Glutamatergic neuron (in vitro differentiated cells): ENCODE measurements at regions not wholly inside any gene's neighbourhood (a gene's known extent, or its start where the extent isn't known, plus 50 kb on each side); places are given as distances from the start of the nearest gene placed in this dataset.

Experiments used
- DNase-seq: peaks from one replicate; pipeline ENCODE4 v3.0.0; 2022
- H3K27ac Mint-ChIP-seq: one replicate; pipeline ENCODE4 v1.8.0; 2020; ENCODE audit warnings: mild to moderate bottlenecking, mixed read lengths, inconsistent platforms; ENCODE audit not compliant: unreplicated experiment
- H3K27me3 Mint-ChIP-seq: one replicate; pipeline ENCODE4 v1.8.0; 2020; ENCODE audit warnings: mild to moderate bottlenecking, moderate library complexity, mixed read lengths, inconsistent platforms; ENCODE audit not compliant: unreplicated experiment
- H3K36me3 Mint-ChIP-seq: one replicate; pipeline ENCODE4 v1.8.0; 2020; ENCODE audit warnings: mild to moderate bottlenecking, mixed read lengths, inconsistent platforms; ENCODE audit not compliant: unreplicated experiment
- H3K4me1 Mint-ChIP-seq: one replicate; pipeline ENCODE4 v1.8.0; 2020; ENCODE audit warnings: mild to moderate bottlenecking, low read depth, mixed read lengths, inconsistent platforms; ENCODE audit not compliant: unreplicated experiment
- H3K4me3 Mint-ChIP-seq: one replicate; pipeline ENCODE4 v1.8.0; 2020; ENCODE audit warnings: mild to moderate bottlenecking, mixed read lengths, inconsistent platforms; ENCODE audit not compliant: unreplicated experiment
- H3K9me3 Mint-ChIP-seq: one replicate; pipeline ENCODE4 v1.8.0; 2020; ENCODE audit warnings: mild to moderate bottlenecking, moderate library complexity, mixed read lengths, inconsistent platforms; ENCODE audit not compliant: unreplicated experiment
- CTCF ChIP-seq: fragments of 200-600 bp; sonication (generic); IDR thresholded peaks from one replicate; pipeline ENCODE4 v1.5.0; 2021; ENCODE audit not compliant: partially characterized antibody, unreplicated experiment

GRCh38 chr5:164577201-164577600 lies 1071.8 kb downstream of the MAT2B start:
- no peak for DNase-seq
- no peaks in the 10 kb centered on the region for H3K9me3 Mint-ChIP-seq
- H3K36me3 Mint-ChIP-seq: no peaks in the 10 kb centered on the region
- no peak for TF ChIP-seq CTCF
- no peaks in the 10 kb centered on the region for H3K27me3 Mint-ChIP-seq
- H3K4me1 Mint-ChIP-seq: peaks cover 19% of the 10 kb centered on the region
- H3K4me3 Mint-ChIP-seq: no peak overlapping the region
- H3K27ac Mint-ChIP-seq: no peak overlapping the region

- no peak for DNase-seq
- Mint-ChIP-seq H3K4me3 (no peak overlapping the region), H3K27me3 (no peaks in the 10 kb centered on the region), H3K9me3 (no peaks in the 10 kb centered on the region), H3K4me1 (peaks cover 23% of the 10 kb centered on the region), H3K36me3 (no peaks in the 10 kb centered on the region), H3K27ac (no peak overlapping the region)
- TF ChIP-seq CTCF: no peak
Measured at GRCh38 chr5:164577742-164578141, 1072.3 kb downstream of the MAT2B start.

GRCh38 chr5:164578401-164578800 lies 1073.0 kb downstream of the MAT2B start:
- no peak for DNase-seq
- H3K4me1 Mint-ChIP-seq: peaks cover 23% of the 10 kb centered on the region
- H3K27ac Mint-ChIP-seq: no peak overlapping the region
- no peak for TF ChIP-seq CTCF
- no peaks in the 10 kb centered on the region for H3K9me3 Mint-ChIP-seq
- no peaks in the 10 kb centered on the region for H3K36me3 Mint-ChIP-seq
- H3K4me3 Mint-ChIP-seq: no peak overlapping the region
- no peaks in the 10 kb centered on the region for H3K27me3 Mint-ChIP-seq

- no peak for TF ChIP-seq CTCF
- peaks cover 23% of the 10 kb centered on the region for H3K4me1 Mint-ChIP-seq
- H3K27ac Mint-ChIP-seq: no peak overlapping the region
- H3K36me3 Mint-ChIP-seq: no peaks in the 10 kb centered on the region
- no peak overlapping the region for H3K4me3 Mint-ChIP-seq
- no peaks in the 10 kb centered on the region for H3K27me3 Mint-ChIP-seq
- H3K9me3 Mint-ChIP-seq: no peaks in the 10 kb centered on the region
- no peak for DNase-seq
Measured at GRCh38 chr5:164578911-164579310, 1073.5 kb downstream of the MAT2B start.

GRCh38 chr5:164580155-164580554 lies 1074.7 kb downstream of the MAT2B start:
- Mint-ChIP-seq H3K36me3 (no peaks in the 10 kb centered on the region), H3K4me1 (peaks cover 25% of the 10 kb centered on the region), H3K27ac (no peak overlapping the region), H3K27me3 (no peaks in the 10 kb centered on the region), H3K9me3 (no peaks in the 10 kb centered on the region), H3K4me3 (no peak overlapping the region)
- no peak for TF ChIP-seq CTCF
- DNase-seq: no peak
